ENCODE measurements at regions not wholly inside any gene's neighbourhood (a gene's known extent, or its start where the extent isn't known, plus 50 kb on each side); places are given as distances from the start of the nearest gene placed in this dataset.

GRCh38 chr20:63081831-63082230 is 75.1 kb upstream of the BHLHE23 start:
- no peak for TF ChIP-seq CTCF (conservative IDR thresholded peaks at IDR 0.05; ENCODE audit: low read depth, low read length)
- TF ChIP-seq EZH2 (IDR thresholded peaks at IDR 0.05; ENCODE audit: borderline replicate concordance, low read depth, low read length, poor library complexity, severe bottlenecking): no peak

Measured in A673 (cell line).